Panc1 (cell line): ENCODE measurements at regions not wholly inside any gene's neighbourhood (a gene's known extent, or its start where the extent isn't known, plus 50 kb on each side); places are given as distances from the start of the nearest gene placed in this dataset.

Source experiments
- ATAC-seq: fragments of 200-7000 bp; cut with Tn5 transposase; 2 replicates; pipeline ENCODE4 v1.9.1; 2020; ENCODE audit warnings: mild to moderate bottlenecking, moderate library complexity
- BruUV-seq: library from RNA; stranded (reverse); fragments of 400-500 nt; replicated peaks from 2 replicates; lab custom pipeline; 2021; lab: Mats Ljungman, UMichigan
- CTCF ChIA-PET: fragments of 300-600 bp; sonication (Branson Sonifier 250); formaldehyde crosslinking; loops from one replicate; lab custom pipeline; 2022; ENCODE audit warnings: antibody characterized with exemption; lab: Charles Lee
- POLR2A ChIA-PET: fragments of 300-600 bp; sonication (Branson Sonifier 250); formaldehyde crosslinking; loops from one replicate; lab custom pipeline; 2022; ENCODE audit warnings: antibody characterized with exemption; lab: Charles Lee
- DNase-seq: peaks from one replicate; pipeline ENCODE4 v3.0.0-alpha.2; 2010; ENCODE audit warnings: low read depth, low spot score
- H3K27ac ChIP-seq: 2 replicates; pipeline ENCODE4 v1.5.1; 2011; ENCODE audit warnings: mild to moderate bottlenecking, low read length, inconsistent platforms
- H3K27me3 ChIP-seq: fragments of 200-500 bp; sonication (Bioruptor generic); 2 replicates; pipeline ENCODE4 v1.6.0; 2014; ENCODE audit warnings: low read length, inconsistent platforms; ENCODE audit not compliant: control insufficient read depth, insufficient read depth
- H3K36me3 ChIP-seq: fragments of 200-500 bp; sonication (Bioruptor generic); 2 replicates; pipeline ENCODE4 v1.5.1; 2014; ENCODE audit warnings: inconsistent platforms, mild to moderate bottlenecking, low read length, moderate library complexity; ENCODE audit not compliant: control insufficient read depth, insufficient read depth
- H3K4me1 ChIP-seq: 2 replicates; pipeline ENCODE4 v1.5.1; 2011; ENCODE audit warnings: inconsistent platforms, mild to moderate bottlenecking, low read length, moderate library complexity; ENCODE audit not compliant: control insufficient read depth, insufficient read depth
- H3K4me3 ChIP-seq, 2 experiments: 2 replicates each; pipeline ENCODE4 v1.5.1; 2011 to 2012; ENCODE audit warnings: low read depth in 2 of 2, low read length in 2 of 2, mild to moderate bottlenecking in 2 of 2, inconsistent platforms in 1 of 2, moderate library complexity in 1 of 2
- H3K9me3 ChIP-seq: fragments of 200-500 bp; sonication (Bioruptor generic); 2 replicates; pipeline ENCODE4 v1.5.1; 2014; ENCODE audit warnings: low read depth, mild to moderate bottlenecking, inconsistent platforms, low read length, moderate library complexity; ENCODE audit not compliant: control insufficient read depth, insufficient read depth
- CTCF ChIP-seq: fragments of 450-650 bp; IDR thresholded peaks from 2 replicates; pipeline ENCODE4 v1.5.1; 2017; ENCODE audit warnings: mild to moderate bottlenecking
- POLR2AphosphoS5 ChIP-seq: IDR thresholded peaks from 2 replicates; pipeline ENCODE4 v1.6.1; 2012; ENCODE audit warnings: mild to moderate bottlenecking, low read depth, low read length, moderate library complexity
- REST ChIP-seq, 2 experiments: IDR thresholded peaks; 2 replicates each; pipeline ENCODE4 v1.6.1; 2011 to 2012; ENCODE audit warnings: low read depth in 2 of 2, control low read depth in 1 of 2, low read length in 1 of 2, mild to moderate bottlenecking in 1 of 2, moderate library complexity in 1 of 2; ENCODE audit not compliant: insufficient read depth in 1 of 2
- SIN3A ChIP-seq: IDR thresholded peaks from 2 replicates; pipeline ENCODE4 v1.6.1; 2012; ENCODE audit warnings: low read depth, mild to moderate bottlenecking, low read length, moderate library complexity, borderline replicate concordance; ENCODE audit not compliant: insufficient read depth
- TCF7L2 ChIP-seq: IDR thresholded peaks from 2 replicates; pipeline ENCODE4 v1.6.1; 2011; ENCODE audit warnings: mild to moderate bottlenecking, low read depth, low read length, inconsistent platforms
- in situ Hi-C: cut with HindIII; loops from 2 replicates; pipeline ENCODE4 v1.10.0; 2016; ENCODE audit warnings: low sequenced_read_pairs, low pct_unique_long_range_greater_than_20kb
- intact Hi-C: fragments of 100-400 bp; cut with micrococcal nuclease; formaldehyde crosslinking; loops from one replicate; pipeline ENCODE4 v1.10.0; 2022; ENCODE audit not compliant: unreplicated experiment

DNA sequence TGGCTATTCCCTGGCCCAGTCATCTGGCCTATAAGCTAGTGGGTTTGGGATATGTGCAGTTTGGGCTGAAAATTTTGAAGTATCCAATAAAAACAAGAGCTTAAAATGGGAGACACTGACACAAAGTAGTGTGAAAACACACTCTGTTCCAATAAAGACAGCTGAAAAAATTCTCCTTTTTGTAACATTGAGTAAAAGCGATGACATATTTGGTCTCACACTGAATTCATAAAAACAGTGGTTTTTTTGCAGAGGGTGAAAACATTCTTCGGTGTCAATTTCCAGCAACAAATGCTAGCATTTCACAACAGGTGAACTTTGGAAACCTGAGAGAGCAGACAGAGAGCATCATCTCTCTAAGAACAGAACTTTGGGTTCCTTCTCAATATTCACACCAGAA, 142.2 kb downstream of the OSR1 start:
- no peak for ATAC-seq
- BruUV-seq, result no TSS peak
- Histone ChIP-seq H3K36me3 (no peaks in the 10 kb centered on the region), H3K9me3 (no peaks in the 10 kb centered on the region), H3K27me3 (no peaks in the 10 kb centered on the region), H3K4me3 (no peak overlapping the region), H3K27ac (no peak overlapping the region), H3K4me1 (no peaks in the 10 kb centered on the region)
- ChIA-PET POLR2A (no interaction called here), CTCF (no interaction called here)
- no peak for DNase-seq
- in situ Hi-C loops, result no loop called here
- no peak for TF ChIP-seq REST (IDR thresholded peaks at IDR 0.05; ENCODE audit: insufficient read depth in 1 of 2, low read depth in 2 of 2, low read length in 1 of 2)
- intact Hi-C loops, result no loop called here

GRCh38 chr2:19214682-19215391, 143.6 kb downstream of the OSR1 start:
- H3K27ac ChIP-seq, result no peak overlapping the region
- CTCF ChIA-PET, result interaction anchor here (0.6 kb wide), 1 partner anchor 59 kb away, joined by 4 read pairs; no protein-coding TSS in a partner anchor
- in situ Hi-C loops, result no loop called here
- POLR2A ChIA-PET, result no interaction called here
- ATAC-seq (no peak), DNase-seq (no peak)
- intact Hi-C loops, result no loop called here
- no peak overlapping the region for H3K4me3 ChIP-seq
- no peaks in the 10 kb centered on the region for H3K4me1 ChIP-seq
- TF ChIP-seq SIN3A (no peak), CTCF (no peak), POLR2AphosphoS5 (no peak), TCF7L2 (no peak), REST (IDR thresholded peaks at IDR 0.05; ENCODE audit: insufficient read depth in 1 of 2, low read depth in 2 of 2, low read length in 1 of 2) (no peak)
- H3K27me3 ChIP-seq, result no peaks in the 10 kb centered on the region
- BruUV-seq, result no TSS peak
- H3K36me3 ChIP-seq, result no peaks in the 10 kb centered on the region
- no peaks in the 10 kb centered on the region for H3K9me3 ChIP-seq
